LNCAP (cell line): ENCODE measurements at regions not wholly inside any gene's neighbourhood (a gene's known extent, or its start where the extent isn't known, plus 50 kb on each side); places are given as distances from the start of the nearest gene placed in this dataset.

Experiments
- CTCF ChIP-seq: fragments of 450-650 bp; IDR thresholded peaks from 2 replicates; pipeline ENCODE4 v1.5.1; 2017; ENCODE audit warnings: mild to moderate bottlenecking

DNA sequence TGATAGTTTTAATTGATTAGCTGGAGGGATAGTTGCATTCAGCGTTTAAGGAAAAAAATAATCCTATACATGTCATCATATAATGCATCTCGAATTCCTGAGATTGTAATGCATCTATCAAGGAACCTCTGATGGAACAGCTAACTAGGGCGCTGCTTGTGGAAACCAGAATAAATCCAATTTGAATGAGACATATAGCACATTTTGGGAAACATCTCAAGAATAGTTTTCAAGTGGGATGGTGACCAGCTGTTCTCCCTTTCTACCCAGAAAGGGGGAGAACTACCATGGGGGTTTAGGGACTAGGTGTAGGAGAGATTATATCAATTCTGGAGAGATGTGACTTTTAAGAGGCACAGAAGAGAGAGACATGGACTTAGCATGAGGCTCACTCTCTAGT lies 319.3 kb upstream of the BRINP1 start:
- no peak for TF ChIP-seq CTCF

GRCh38 chr9:119677811-119678505 lies 308.7 kb upstream of the BRINP1 start:
- TF ChIP-seq CTCF, result no peak

DNA sequence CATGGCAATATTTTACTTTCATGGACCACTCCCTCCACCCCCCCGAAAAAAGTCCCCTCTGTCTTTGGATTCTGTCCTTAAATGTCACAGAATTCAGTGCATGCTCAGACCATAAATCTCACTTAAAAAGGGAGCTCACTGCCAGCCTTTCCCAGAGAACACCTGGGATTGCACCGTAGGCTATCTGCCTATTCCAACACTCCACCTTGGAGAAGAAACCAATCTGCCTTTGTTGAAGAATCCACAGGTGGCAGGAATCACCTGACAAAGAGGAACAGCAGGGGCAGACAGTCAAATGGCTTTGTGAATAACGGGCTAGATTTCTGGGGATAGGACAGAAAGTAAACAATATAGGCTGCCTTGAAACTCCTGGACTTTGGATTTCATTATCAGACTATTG lies 306.7 kb upstream of the BRINP1 start:
- no peak for TF ChIP-seq CTCF

- no peak for TF ChIP-seq CTCF
Observed at GRCh38 chr9:119667916-119668315, 298.7 kb upstream of the BRINP1 start.

DNA sequence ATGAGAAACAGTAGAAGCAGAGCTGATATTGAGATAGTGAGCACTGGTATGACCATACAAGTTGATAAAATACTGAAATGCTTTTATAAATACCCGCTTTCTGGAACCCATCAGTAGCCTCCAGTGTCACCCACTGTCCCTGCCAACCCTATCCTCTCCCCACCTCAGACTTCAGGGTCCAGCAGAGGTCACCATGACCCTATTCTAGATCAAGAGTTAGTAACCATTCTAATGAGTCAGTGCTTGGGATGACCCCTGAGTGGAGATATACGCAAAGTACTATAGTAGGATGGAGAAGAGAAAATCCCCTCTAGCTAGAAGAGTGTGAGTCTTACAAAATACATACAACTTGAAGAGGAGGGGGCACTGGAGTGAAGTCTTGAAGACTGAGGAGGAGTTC lies 297.9 kb upstream of the BRINP1 start:
- no peak for TF ChIP-seq CTCF

- no peak for TF ChIP-seq CTCF
Observed at GRCh38 chr9:119662329-119662728, 293.1 kb upstream of the BRINP1 start.

DNA sequence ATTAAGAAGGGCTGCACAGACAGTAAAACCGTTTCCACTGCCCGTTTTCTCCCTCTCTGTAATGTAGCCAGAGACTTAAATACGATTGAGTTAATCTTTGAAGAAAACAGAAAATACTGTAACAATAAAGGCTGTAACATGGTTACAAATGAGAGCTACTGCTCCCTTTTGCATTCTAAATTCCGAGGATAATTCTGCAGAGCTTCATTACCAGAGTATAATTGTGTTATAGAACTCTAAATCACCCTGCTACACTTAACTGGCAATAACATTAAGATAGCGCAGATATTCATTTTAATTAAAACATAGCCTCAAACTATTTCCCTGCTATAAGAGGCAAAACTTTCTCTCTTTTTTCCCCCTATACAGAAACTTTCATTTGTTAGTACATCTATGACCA lies 283.7 kb upstream of the BRINP1 start:
- TF ChIP-seq CTCF, result no peak

DNA sequence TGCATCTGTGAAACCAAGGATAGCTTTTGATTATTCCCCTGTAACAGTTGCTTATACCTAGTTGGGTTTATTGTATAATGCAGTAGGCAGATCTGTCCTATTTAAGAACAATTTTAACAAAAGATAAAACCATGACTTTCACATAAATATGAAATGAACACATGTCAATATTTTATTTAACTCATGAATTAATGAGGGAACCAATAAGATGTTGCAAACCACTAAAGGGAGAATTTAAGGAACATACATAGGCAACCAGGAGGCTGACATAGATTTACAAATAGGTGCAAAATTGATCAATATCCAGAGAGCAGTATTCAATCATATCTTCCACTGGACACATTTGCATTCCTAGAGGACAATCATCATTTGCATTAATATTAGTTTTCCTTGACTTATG lies 280.0 kb upstream of the BRINP1 start:
- no peak for TF ChIP-seq CTCF
